ENCODE measurements at regions not wholly inside any gene's neighbourhood (a gene's known extent, or its start where the extent isn't known, plus 50 kb on each side); places are given as distances from the start of the nearest gene placed in this dataset.
A peak's percentile ranks its signal among the peaks of the same experiment; 100 is the strongest.

DNA sequence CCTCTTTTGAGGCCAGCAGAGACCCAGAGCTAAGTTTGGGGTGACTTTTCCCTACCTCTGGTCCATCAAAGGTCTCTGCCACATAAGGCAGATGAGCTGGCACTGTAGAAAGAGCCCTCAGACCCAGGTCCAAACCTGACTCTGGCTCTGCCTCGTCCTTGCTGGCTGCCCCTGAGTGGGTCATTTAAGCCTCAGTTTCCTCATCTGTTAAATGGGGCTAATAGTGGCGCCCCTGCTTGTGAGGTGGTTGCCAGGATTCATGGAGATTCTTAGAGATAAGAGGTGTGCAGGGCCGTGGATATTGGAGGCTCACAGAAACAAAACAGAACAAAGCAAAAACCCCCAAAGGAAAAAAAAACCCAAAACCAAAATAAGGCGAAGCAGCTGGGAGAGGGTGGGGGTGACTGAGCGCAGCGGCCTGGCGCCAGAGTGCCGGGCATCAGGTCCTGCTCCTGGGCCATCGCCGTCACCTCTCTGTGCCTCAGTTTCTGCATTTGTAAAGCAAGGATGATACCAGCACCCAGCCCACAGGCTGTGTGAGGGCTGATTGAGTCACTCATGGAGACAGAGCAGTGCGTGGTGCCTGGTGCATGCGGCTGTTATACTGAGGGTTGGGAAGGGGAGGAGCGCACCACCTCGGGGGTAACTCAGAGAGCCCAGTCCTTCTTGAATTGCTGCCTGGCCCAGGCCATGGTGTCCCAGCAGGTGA lies 133.8 kb upstream of the PTPN1 start:
- TF ChIP-seq, protein P1, sequence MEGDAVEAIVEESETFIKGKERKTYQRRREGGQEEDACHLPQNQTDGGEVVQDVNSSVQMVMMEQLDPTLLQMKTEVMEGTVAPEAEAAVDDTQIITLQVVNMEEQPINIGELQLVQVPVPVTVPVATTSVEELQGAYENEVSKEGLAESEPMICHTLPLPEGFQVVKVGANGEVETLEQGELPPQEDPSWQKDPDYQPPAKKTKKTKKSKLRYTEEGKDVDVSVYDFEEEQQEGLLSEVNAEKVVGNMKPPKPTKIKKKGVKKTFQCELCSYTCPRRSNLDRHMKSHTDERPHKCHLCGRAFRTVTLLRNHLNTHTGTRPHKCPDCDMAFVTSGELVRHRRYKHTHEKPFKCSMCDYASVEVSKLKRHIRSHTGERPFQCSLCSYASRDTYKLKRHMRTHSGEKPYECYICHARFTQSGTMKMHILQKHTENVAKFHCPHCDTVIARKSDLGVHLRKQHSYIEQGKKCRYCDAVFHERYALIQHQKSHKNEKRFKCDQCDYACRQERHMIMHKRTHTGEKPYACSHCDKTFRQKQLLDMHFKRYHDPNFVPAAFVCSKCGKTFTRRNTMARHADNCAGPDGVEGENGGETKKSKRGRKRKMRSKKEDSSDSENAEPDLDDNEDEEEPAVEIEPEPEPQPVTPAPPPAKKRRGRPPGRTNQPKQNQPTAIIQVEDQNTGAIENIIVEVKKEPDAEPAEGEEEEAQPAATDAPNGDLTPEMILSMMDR (conservative IDR thresholded peaks at IDR 0.05; ENCODE audit: low read length), result no peak
- no peak for DNase-seq (ENCODE audit: low read depth)
- no peak overlapping the region for H3K4me3 ChIP-seq (ENCODE audit: low read length)

DNA sequence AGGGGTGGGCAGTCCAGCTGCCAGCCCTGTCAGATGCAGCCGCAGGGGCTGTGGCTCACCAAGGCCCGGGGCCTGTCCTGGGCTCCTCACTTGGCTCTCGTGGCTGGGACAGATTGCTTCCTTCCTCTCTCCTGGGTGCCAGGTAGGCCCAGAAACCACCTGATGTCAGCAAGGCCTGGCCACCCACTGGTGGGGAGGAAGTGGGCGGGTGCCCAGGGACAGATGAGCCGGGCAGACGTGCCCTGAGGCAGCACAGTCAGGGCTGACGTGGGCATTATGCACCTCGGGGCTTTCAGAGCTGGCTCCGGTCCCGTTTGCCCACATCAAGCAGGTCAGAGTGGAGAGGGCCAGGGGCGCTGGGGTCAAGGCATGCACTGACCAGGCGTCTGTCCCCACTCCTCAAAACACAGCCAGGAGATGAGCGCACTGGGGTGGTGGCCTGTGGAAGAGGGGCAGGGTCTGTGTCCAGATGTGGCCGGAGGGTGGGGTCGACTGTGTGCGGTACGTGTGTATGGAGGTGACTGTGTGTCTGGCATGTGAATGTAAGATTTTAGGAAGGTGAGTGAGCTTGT lies 133.2 kb upstream of the PTPN1 start:
- TF ChIP-seq, protein P1 (conservative IDR thresholded peaks at IDR 0.05; ENCODE audit: low read length), result no peak
- DNase-seq (ENCODE audit: low read depth), result no peak
- no peak overlapping the region for H3K4me3 ChIP-seq (ENCODE audit: low read length)

DNA sequence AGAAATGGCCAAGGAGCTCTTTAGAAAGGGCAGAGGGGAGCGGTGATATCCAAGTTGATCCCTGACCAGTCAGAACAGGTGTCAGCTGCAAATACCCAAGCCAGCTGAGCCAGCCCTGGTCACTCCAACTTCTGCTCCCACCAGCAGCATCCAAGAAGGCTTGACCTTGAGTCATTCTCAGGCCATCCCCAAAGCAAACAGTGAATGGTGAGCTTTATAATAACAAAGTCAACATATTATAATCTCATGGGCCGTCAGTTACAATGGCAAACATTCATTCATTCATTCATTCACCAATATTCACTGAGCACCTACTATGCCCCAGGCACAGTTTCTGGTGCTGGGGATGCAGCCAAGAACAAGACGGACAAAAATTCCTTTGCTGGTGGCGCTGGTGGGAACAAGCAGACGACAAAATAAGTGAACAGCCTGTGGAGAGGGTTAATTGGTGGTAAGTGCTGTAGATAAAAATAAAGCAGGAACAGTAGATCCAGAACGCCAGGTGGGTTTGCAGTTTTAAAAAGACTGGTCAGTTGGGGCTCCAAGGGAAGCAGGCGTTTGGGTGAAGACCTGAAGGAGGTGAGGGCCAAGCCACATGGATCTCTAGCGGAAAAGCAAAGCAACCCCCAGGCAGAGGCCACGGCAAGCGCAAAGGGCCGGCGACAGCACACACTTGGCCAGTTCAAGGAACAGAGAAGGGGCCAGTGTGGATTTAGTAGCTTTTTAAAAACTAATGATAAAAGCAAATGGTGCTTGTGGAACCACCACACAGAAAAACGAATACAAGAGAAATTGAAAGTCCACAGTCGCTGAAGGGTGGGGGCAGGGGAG lies 131.8 kb upstream of the PTPN1 start:
- DNase-seq (ENCODE audit: low read depth), result no peak
- TF ChIP-seq, protein P1 (conservative IDR thresholded peaks at IDR 0.05; ENCODE audit: low read length), result no peak
- peak overlapping the region; percentile 17; the same call in 1 of the 2 replicates for H3K4me3 ChIP-seq (ENCODE audit: low read length)

DNA sequence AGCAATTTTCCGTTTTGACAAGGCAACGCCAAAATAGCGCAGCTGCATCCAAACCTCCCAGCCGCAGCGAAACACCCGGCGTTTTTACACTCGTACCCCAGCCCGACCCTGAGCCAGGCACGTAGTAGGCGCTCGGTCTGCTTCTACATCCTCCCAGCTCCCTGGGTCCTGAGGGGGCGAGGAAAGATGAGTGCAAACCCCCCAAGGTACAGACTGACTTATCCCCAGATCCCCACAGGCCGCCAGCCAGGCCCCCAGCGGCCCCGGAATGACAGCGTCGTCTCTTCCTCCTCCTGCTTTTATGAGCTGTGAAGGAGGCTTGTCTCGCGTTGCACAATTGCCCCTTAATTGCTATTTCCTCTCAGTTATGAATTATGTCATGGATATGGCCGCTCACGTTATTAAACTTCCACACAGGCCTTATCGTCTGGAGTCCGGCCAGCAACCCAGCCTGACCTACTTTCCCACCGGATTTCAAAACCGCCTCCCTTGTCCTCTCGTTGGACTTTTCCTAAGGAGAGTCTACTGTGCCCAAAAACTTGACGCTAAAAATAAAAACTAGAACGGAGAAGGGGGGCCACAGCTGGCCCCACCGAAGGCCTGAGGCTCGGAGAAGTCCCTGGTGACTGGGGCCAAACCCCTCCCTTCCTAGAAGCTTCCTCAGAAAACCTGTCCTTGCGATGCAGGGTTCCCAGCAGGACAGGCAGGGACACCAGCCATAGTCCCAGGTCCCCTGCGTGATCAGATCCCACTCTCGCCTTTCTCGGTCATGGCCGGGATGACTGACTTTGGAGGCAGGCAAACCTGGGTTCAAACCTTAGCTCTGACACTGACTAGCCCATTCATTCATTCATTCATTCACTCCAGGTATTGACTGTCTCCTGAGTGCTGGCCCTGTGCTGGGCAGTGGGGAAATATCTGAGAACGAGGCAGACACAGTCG lies 130.9 kb upstream of the PTPN1 start:
- TF ChIP-seq, protein P1 (conservative IDR thresholded peaks at IDR 0.05; ENCODE audit: low read length), result no peak
- DNase-seq (ENCODE audit: low read depth), result peak; percentile 95

DNA sequence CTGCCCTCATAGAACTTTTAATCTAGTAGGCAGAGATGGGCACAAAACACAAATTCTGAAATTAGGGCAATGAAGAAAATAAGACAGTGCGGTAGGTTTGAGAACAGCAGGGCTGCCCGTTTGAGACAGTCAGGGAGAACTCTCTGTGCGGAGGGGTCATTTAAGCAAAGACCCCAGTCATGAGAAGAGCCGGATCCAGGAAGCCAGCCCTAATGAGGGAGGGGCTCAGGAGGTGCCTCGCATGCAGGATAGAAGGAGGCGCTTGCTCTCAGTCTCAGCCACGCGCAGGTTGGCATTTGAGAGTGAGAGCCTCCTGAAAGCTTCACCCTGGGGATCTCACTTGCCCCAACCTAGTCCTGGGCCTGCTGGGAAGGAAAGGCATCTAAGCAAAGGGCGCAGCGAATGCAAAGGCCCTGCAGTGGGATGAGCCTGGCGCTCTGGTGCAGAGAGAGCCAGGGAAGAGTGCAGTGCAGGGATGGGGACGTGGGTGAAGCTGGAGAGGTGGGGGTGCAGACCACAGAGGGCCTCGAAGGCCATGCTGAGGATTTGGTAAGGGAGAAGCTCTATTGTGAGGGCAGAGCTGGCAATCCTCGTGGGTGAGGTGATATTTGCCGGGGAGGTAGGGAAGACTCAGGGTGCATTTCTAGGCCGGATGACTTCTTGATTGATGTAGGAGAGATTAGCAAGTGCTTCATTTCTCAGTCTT lies 130.0 kb upstream of the PTPN1 start:
- TF ChIP-seq, protein P1 (conservative IDR thresholded peaks at IDR 0.05; ENCODE audit: low read length), result no peak
- H3K4me3 ChIP-seq (ENCODE audit: low read length), result no peak overlapping the region
- DNase-seq (ENCODE audit: low read depth), result no peak

More for the DNA sequence above, 130.9 kb upstream of the PTPN1 start:
- H3K4me3 ChIP-seq (ENCODE audit: low read length), result peak overlapping the region; percentile 17; the same call in 1 of the 2 replicates

DNA sequence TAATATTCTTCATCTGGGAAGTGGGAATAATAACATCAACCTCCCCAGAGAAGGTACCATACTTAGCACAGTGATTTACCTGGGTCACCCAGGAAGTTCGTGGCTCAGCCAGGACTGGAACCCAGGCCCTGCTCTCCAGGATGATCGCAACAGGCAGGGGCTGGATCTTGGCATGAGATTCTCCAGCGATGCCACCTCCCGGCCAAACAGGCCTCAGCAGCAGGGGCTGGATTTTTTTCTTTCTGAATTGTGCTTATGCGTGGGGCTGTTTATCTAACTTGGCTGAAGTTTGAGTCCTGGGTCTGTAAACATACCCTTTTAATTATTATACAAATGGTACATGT lies 129.5 kb upstream of the PTPN1 start:
- TF ChIP-seq, protein P1 (conservative IDR thresholded peaks at IDR 0.05; ENCODE audit: low read length), result peak; percentile 83
- DNase-seq (ENCODE audit: low read depth), result peak; percentile 56
- no peak overlapping the region for H3K4me3 ChIP-seq (ENCODE audit: low read length)

Measured in AG10803 (cell line).